K562 (cell line): ENCODE measurements at regions not wholly inside any gene's neighbourhood (a gene's known extent, or its start where the extent isn't known, plus 50 kb on each side); places are given as distances from the start of the nearest gene placed in this dataset.

Experiments
- ATAC-seq: fragments of 200-7000 bp; cut with Tn5 transposase; 3 replicates; pipeline ENCODE4 v1.9.1; 2020; ENCODE audit warnings: moderate library complexity
- BruUV-seq: library from RNA; stranded (reverse); fragments of 400-500 nt; replicated peaks from 2 replicates; lab custom pipeline; 2021; lab: Mats Ljungman, UMichigan
- CTCF ChIA-PET: fragments of 300-600 bp; formaldehyde crosslinking; extraction: SDS; loops from one replicate; lab custom pipeline; 2021; ENCODE audit warnings: low intra/inter-chr PET ratio; lab: Yijun Ruan, JAX
- POLR2A ChIA-PET: fragments of 300-600, 350-650 bp; sonication (Branson Sonifier 250); formaldehyde crosslinking; extraction: SDS; loops from one replicate; lab custom pipeline; 2021; ENCODE audit warnings: antibody characterized with exemption, inconsistent platforms; lab: Yijun Ruan, JAX
- DNase-seq, 4 experiments: peaks; one replicate each; pipeline versions ENCODE4 v3.0.0 to v3.0.0-alpha.2; 2011 to 2018; ENCODE audit warnings: low spot score in 3 of 4, mixed read lengths in 3 of 4; ENCODE audit errors: extremely low read depth in 1 of 4
- FAIRE-seq: peaks from 2 replicates; lab custom pipeline; 2011; peaks lifted over from hg19 to GRCh38; lab: Jason Lieb, UNC
- H2AFZ ChIP-seq: 2 replicates; pipeline ENCODE4 v1.6.0; 2011; ENCODE audit warnings: low read depth, low read length, control low read depth, inconsistent platforms
- H3K27ac ChIP-seq: fragments of 200-600 bp; 3 replicates; pipeline ENCODE4 v1.8.0; 2011; ENCODE audit warnings: low read depth, mild to moderate bottlenecking, control low read depth, inconsistent platforms, low read length, moderate library complexity, mixed read lengths; ENCODE audit errors: extremely low read depth
- H3K27me3 ChIP-seq, 2 experiments: fragments of 300-600 bp in 1 of 2; 2 replicates in 1 of 2; 3 replicates in 1 of 2; pipeline versions ENCODE4 v1.6.0 to v1.8.0; 2011; ENCODE audit warnings: inconsistent platforms in 2 of 2, low read length in 2 of 2, mild to moderate bottlenecking in 1 of 2, mixed read lengths in 1 of 2, moderate library complexity in 1 of 2; ENCODE audit not compliant: control insufficient read depth in 2 of 2, insufficient read depth in 2 of 2
- H3K36me3 ChIP-seq: fragments of 300-600 bp; 3 replicates; pipeline ENCODE4 v1.8.0; 2011; ENCODE audit warnings: mild to moderate bottlenecking, low read length, inconsistent platforms; ENCODE audit not compliant: control insufficient read depth, insufficient read depth
- H3K4me1 ChIP-seq, 2 experiments: fragments of 200-600 bp in 1 of 2; replicated peaks in 1 of 2; 2 replicates in 1 of 2; 3 replicates in 1 of 2; pipeline versions ENCODE4 v1.5.1 to v1.8.0; 2011; ENCODE audit warnings: inconsistent platforms in 2 of 2, low read length in 2 of 2, mild to moderate bottlenecking in 1 of 2, mixed read lengths in 1 of 2, moderate library complexity in 1 of 2; ENCODE audit not compliant: control insufficient read depth in 2 of 2, insufficient read depth in 2 of 2
- H3K4me2 ChIP-seq: 2 replicates; pipeline ENCODE4 v1.6.1; 2011; ENCODE audit warnings: low read length, control low read depth, inconsistent platforms, mixed read lengths; ENCODE audit not compliant: insufficient read depth
- H3K4me3 ChIP-seq: fragments of 200-600 bp; sonication (generic), shearing (Covaris generic); 2 replicates; pipeline ENCODE4 v1.5.1; 2016; ENCODE audit warnings: control low read depth, inconsistent platforms
- H3K79me2 ChIP-seq: fragments of 200-600 bp; 3 replicates; pipeline ENCODE4 v1.8.0; 2011; ENCODE audit warnings: low read length, inconsistent platforms; ENCODE audit not compliant: control insufficient read depth, insufficient read depth
- H3K9ac ChIP-seq, 2 experiments: 2 replicates each; pipeline versions ENCODE4 v1.6.0 to v1.6.1; 2011; ENCODE audit warnings: low read depth in 2 of 2, low read length in 2 of 2, control low read depth in 1 of 2, inconsistent platforms in 1 of 2, mild to moderate bottlenecking in 1 of 2, mixed read lengths in 1 of 2; ENCODE audit not compliant: insufficient read depth in 1 of 2
- H3K9me1 ChIP-seq: one replicate; pipeline ENCODE4 v1.6.0; 2011; ENCODE audit warnings: inconsistent platforms, mild to moderate bottlenecking, low read length, moderate library complexity; ENCODE audit not compliant: control insufficient read depth, insufficient read depth
- H3K9me3 ChIP-seq: replicated peaks from 2 replicates; pipeline ENCODE4 v1.5.1; 2011; ENCODE audit warnings: low read depth, low read length, inconsistent platforms; ENCODE audit not compliant: control insufficient read depth, insufficient read depth
- H4K20me1 ChIP-seq: replicated peaks from 2 replicates; pipeline ENCODE4 v1.6.1; 2011; ENCODE audit warnings: low read length, inconsistent platforms, mixed read lengths; ENCODE audit not compliant: control insufficient read depth, insufficient read depth
- ARID1B ChIP-seq: fragments of 450-650 bp; IDR thresholded peaks from 2 replicates; pipeline ENCODE4 v1.6.1; 2016; ENCODE audit warnings: antibody characterized with exemption, mild to moderate bottlenecking, inconsistent platforms
- BRF1 ChIP-seq: IDR thresholded peaks from 3 replicates; pipeline ENCODE4 v1.6.1; 2011; ENCODE audit warnings: borderline replicate concordance, mild to moderate bottlenecking; ENCODE audit not compliant: insufficient read length; ENCODE audit errors: extremely low read depth
- CTBP1 ChIP-seq: fragments of 450-650 bp; IDR thresholded peaks from 2 replicates; pipeline ENCODE4 v1.6.1; 2016; ENCODE audit warnings: borderline replicate concordance
- E2F5 ChIP-seq: sonication (generic); formaldehyde crosslinking; IDR thresholded peaks from 2 replicates; pipeline ENCODE4 v1.8.0; 2022; ENCODE audit warnings: mild to moderate bottlenecking, missing genetic modification reagents
- HDAC6 ChIP-seq: IDR thresholded peaks from 2 replicates; pipeline ENCODE4 v1.6.1; 2012; ENCODE audit warnings: low read depth, mild to moderate bottlenecking, control low read depth, inconsistent platforms, low read length, moderate library complexity
- KDM2B ChIP-seq: fragments of 250-450 bp; sonication (Bioruptor Pico); IDR thresholded peaks from 2 replicates; pipeline ENCODE4 v1.8.0; 2021; ENCODE audit warnings: mild to moderate bottlenecking, moderate library complexity
- MAFK ChIP-seq: IDR thresholded peaks from 2 replicates; pipeline ENCODE4 v1.6.1; 2011; ENCODE audit warnings: low read length, improper control_type of control experiment
- MNT ChIP-seq, 2 experiments: fragments of 450-650 bp; conservative IDR thresholded peaks; 2 replicates each; pipeline ENCODE4 v1.6.1; 2017; ENCODE audit warnings: mild to moderate bottlenecking in 2 of 2, moderate library complexity in 2 of 2
- RBBP5 ChIP-seq: fragments of 200-600 bp; sonication (generic); IDR thresholded peaks from 2 replicates; pipeline ENCODE4 v1.6.1; 2012; ENCODE audit warnings: borderline replicate concordance, mild to moderate bottlenecking, low read length, control low read depth, inconsistent platforms; ENCODE audit not compliant: insufficient read depth, poor library complexity, severe bottlenecking
- SMAD2 ChIP-seq: fragments of 150-350 bp; IDR thresholded peaks from 2 replicates; pipeline ENCODE4 v1.6.1; 2014; ENCODE audit warnings: low read depth, mild to moderate bottlenecking, low read length
- SMARCA5 ChIP-seq: fragments of 450-650 bp; IDR thresholded peaks from 2 replicates; pipeline ENCODE4 v1.6.1; 2016
- ZBTB2 ChIP-seq: fragments of 450-650 bp; IDR thresholded peaks from 2 replicates; pipeline ENCODE4 v1.6.1; 2016; ENCODE audit warnings: antibody characterized with exemption
- ZNF384 ChIP-seq: IDR thresholded peaks from 2 replicates; pipeline ENCODE4 v1.6.1; 2012; ENCODE audit warnings: low read depth, low read length, improper control_type of control experiment
- ZNF699 ChIP-seq: fragments of 250-450 bp; sonication (Bioruptor Pico); IDR thresholded peaks from 2 replicates; pipeline ENCODE4 v1.8.0; 2021; ENCODE audit warnings: mild to moderate bottlenecking, moderate library complexity; ENCODE audit not compliant: insufficient replicate concordance
- WGBS: fragments of 100-300 bp; shearing (Covaris generic); methylation state at CpG from one replicate; pipeline ENCODE4 v1.1.6; 2016; ENCODE audit warnings: low coverage, mixed read lengths; ENCODE audit not compliant: insufficient coverage; ENCODE audit errors: missing lambda C conversion rate; 5-methylcytosine and 5-hydroxymethylcytosine counted together
- in situ Hi-C: fragments of 300-500 bp; cut with MboI; formaldehyde crosslinking; loops from 4 replicates; pipeline ENCODE4 v1.15.0; 2018; ENCODE audit warnings: inconsistent platforms, mixed read lengths
- intact Hi-C: fragments of 100-400 bp; cut with micrococcal nuclease; formaldehyde crosslinking; loops from 2 replicates; pipeline ENCODE4 v1.14.2; 2022

GRCh38 chr1:5580926-5581325 lies 411.3 kb downstream of the NPHP4 start:
- ChIA-PET CTCF (no interaction called here), POLR2A (no interaction called here)
- WGBS, result 0% methylated on average over 5 of the region's 5 CpGs
- Histone ChIP-seq H3K9me1 (no peaks in the 10 kb centered on the region), H4K20me1 (no peaks in the 10 kb centered on the region), H3K36me3 (no peaks in the 10 kb centered on the region), H3K4me2 (no peak overlapping the region), H3K4me3 (no peak overlapping the region), H2AFZ (no peak overlapping the region), H3K27ac (no peak overlapping the region), H3K9ac (no peak overlapping the region), H3K9me3 (no peaks in the 10 kb centered on the region), H3K79me2 (no peaks in the 10 kb centered on the region), H3K4me1 (no peaks in the 10 kb centered on the region), H3K27me3 (no peaks in the 10 kb centered on the region; a peak in 1 of 5 replicates)
- ATAC-seq (no peak), DNase-seq (no peak), FAIRE-seq (no peak)
- intact Hi-C loops (no loop called here), in situ Hi-C loops (no loop called here)
- BruUV-seq, result no TSS peak
- TF ChIP-seq HDAC6 (no peak), SMARCA5 (no peak), E2F5 (CRISPR knock-in tag) (no peak), MNT (conservative IDR thresholded peaks at IDR 0.05) (no peak), SMAD2 (no peak), ARID1B (no peak), CTBP1 (no peak), MAFK (no peak), ZNF384 (no peak), ZNF699 (CRISPR knock-in tag) (no peak), KDM2B (no peak), RBBP5 (no peak), ZBTB2 (no peak), BRF1 (no peak)
